ENCODE measurements at regions not wholly inside any gene's neighbourhood (a gene's known extent, or its start where the extent isn't known, plus 50 kb on each side); places are given as distances from the start of the nearest gene placed in this dataset.

- TF ChIP-seq, protein P1, sequence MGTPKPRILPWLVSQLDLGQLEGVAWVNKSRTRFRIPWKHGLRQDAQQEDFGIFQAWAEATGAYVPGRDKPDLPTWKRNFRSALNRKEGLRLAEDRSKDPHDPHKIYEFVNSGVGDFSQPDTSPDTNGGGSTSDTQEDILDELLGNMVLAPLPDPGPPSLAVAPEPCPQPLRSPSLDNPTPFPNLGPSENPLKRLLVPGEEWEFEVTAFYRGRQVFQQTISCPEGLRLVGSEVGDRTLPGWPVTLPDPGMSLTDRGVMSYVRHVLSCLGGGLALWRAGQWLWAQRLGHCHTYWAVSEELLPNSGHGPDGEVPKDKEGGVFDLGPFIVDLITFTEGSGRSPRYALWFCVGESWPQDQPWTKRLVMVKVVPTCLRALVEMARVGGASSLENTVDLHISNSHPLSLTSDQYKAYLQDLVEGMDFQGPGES (IDR thresholded peaks at IDR 0.05; ENCODE audit: low read depth, low read length) = no peak
- TF ChIP-seq, protein P2, sequence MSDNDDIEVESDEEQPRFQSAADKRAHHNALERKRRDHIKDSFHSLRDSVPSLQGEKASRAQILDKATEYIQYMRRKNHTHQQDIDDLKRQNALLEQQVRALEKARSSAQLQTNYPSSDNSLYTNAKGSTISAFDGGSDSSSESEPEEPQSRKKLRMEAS (IDR thresholded peaks at IDR 0.05; ENCODE audit: low read depth) = peak; percentile 67
- TF ChIP-seq NRF1 (IDR thresholded peaks at IDR 0.05; ENCODE audit: low read depth, low read length) (no peak), CHD2 (IDR thresholded peaks at IDR 0.05; ENCODE audit: low read length, partially characterized antibody) (peak; percentile 90), RXRA (IDR thresholded peaks at IDR 0.05; ENCODE audit: borderline replicate concordance, low read depth) (peak; percentile 85), EZH2phosphoT487 (IDR thresholded peaks at IDR 0.05; ENCODE audit: borderline replicate concordance, low read depth) (no peak), ELF1 (IDR thresholded peaks at IDR 0.05) (peak; percentile 52; the same call in 1 of the 2 replicates), RAD21 (IDR thresholded peaks at IDR 0.05; ENCODE audit: low read length) (peak; percentile 46), EP300 (IDR thresholded peaks at IDR 0.05; ENCODE audit: borderline replicate concordance in 1 of 2, low read depth in 1 of 2, low read length in 1 of 2) (peak; percentile 90 to 95)
Observed at GRCh38 chr3:72661115-72661457, 187.2 kb downstream of the SHQ1 start (continued).

DNA sequence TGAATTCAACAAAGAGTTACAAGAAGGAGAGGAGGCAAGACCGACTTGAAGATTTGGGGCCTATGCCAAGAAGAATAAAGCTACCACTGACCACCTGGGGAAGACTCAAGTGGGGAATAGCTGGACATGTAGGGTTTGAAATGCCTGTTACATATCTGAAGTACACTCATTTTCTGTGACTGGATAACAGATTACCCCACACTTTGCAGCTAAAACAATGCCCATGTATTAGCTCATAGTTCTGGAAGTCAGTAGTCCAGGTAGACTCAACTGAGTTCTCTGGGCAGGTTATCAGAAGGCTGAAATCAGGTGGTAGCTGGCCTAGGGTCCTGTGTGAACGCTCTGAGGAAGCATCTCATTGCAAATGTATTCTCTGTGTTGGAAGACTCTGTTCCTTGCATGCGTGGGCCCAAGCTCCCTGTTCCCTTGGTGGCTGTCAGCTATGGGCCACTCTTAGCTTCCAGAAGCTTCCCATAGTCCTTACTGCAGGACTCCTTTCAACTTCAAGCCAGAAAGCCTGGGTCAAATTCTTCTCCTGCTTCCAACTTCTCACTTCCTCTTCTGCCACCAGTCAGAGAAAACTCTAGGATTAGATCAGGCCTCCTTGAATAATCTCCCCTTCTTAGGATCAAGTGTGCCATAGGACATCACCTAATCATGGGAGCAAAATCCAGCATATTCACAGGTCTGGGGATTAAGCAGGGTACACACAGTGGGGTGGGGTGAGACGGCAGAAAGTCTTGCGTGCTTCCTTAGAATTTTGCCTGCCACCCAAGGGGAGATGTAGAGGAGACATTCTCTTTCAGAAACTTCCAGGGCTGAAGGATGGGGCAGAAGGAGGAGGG, 187.8 kb downstream of the SHQ1 start:
- Histone ChIP-seq H3K27ac (ENCODE audit: low read depth in 2 of 2, low read length in 1 of 2) (peak overlapping the region in 1 of 2 experiments; percentile 80; a peak in 2 of 4 replicates), H3K9me3 (no peaks in the 10 kb centered on the region), H3K36me3 (replicated peaks in 1 of 2; ENCODE audit: control insufficient read depth in 1 of 2, insufficient read depth in 2 of 2, low read length in 1 of 2) (no peaks in the 10 kb centered on the region), H3K9ac (no peak overlapping the region), H3K9me2 (no peaks in the 10 kb centered on the region), H3K79me2 (ENCODE audit: insufficient read depth) (no peaks in the 10 kb centered on the region), H4K20me1 (ENCODE audit: insufficient read depth) (no peaks in the 10 kb centered on the region), H2AFZ (ENCODE audit: low read depth) (no peak overlapping the region), H3K4me1 (ENCODE audit: control insufficient read depth in 1 of 2, insufficient read depth in 2 of 2, low read depth in 1 of 2, low read length in 1 of 2) (peaks cover 0 to 41% of the 10 kb centered on the region in 2 experiments; a peak in 2 of 4 replicates), H3K27me3 (ENCODE audit: insufficient read depth) (no peaks in the 10 kb centered on the region; the same call in 1 of the 2 replicates), H3F3A (replicated peaks; ENCODE audit: insufficient read depth) (no peaks in the 10 kb centered on the region), H3K4me3 (ENCODE audit: low read depth in 2 of 2, low read length in 1 of 2) (no peak overlapping the region), H3K4me2 (no peak overlapping the region)
- CTCF ChIA-PET = interaction anchor here (0.6 to 8.6 kb wide), 3 partner anchors 43 to 160 kb away, joined by 3 to 143 read pairs (median 3); no protein-coding TSS in a partner anchor
- no peak for DNase-seq
- POLR2A ChIA-PET = no interaction called here
- WGBS (ENCODE audit: low lambda C conversion rate) = 86% methylated on average over 5 of the region's 5 CpGs
- TF ChIP-seq, protein P3, sequence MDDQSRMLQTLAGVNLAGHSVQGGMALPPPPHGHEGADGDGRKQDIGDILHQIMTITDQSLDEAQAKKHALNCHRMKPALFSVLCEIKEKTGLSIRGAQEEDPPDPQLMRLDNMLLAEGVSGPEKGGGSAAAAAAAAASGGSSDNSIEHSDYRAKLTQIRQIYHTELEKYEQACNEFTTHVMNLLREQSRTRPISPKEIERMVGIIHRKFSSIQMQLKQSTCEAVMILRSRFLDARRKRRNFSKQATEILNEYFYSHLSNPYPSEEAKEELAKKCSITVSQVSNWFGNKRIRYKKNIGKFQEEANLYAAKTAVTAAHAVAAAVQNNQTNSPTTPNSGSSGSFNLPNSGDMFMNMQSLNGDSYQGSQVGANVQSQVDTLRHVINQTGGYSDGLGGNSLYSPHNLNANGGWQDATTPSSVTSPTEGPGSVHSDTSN (IDR thresholded peaks at IDR 0.05) = no peak
- no peak for TF ChIP-seq TEAD4 (IDR thresholded peaks at IDR 0.05; ENCODE audit: borderline replicate concordance, insufficient read depth)
- no peak for TF ChIP-seq FOXJ3 (CRISPR knock-in tag; IDR thresholded peaks at IDR 0.05)
- TF ChIP-seq RXRA (IDR thresholded peaks at IDR 0.05; ENCODE audit: borderline replicate concordance, low read depth) = no peak
- TF ChIP-seq YY1 (IDR thresholded peaks at IDR 0.05; ENCODE audit: low read depth) = no peak
- TF ChIP-seq, protein P2 (IDR thresholded peaks at IDR 0.05; ENCODE audit: low read depth) = no peak
- TF ChIP-seq GABPA (IDR thresholded peaks at IDR 0.05; ENCODE audit: low read depth) = no peak
- no peak for TF ChIP-seq FOSL2 (IDR thresholded peaks at IDR 0.05; ENCODE audit: borderline replicate concordance, low read depth)
- TF ChIP-seq ZBTB33 (IDR thresholded peaks at IDR 0.05; ENCODE audit: borderline replicate concordance, low read depth) = no peak
- TF ChIP-seq, protein P1 (IDR thresholded peaks at IDR 0.05; ENCODE audit: low read depth, low read length) = no peak
- TF ChIP-seq MEF2A (IDR thresholded peaks at IDR 0.05; ENCODE audit: borderline replicate concordance, low read depth) = no peak
- no peak for TF ChIP-seq NFIC (IDR thresholded peaks at IDR 0.05; ENCODE audit: borderline replicate concordance)
